Activated naive CD8-positive, alpha-beta T cell treated with anti-CD3 and anti-CD28 coated beads for 36 hours (primary cell): ENCODE measurements at regions not wholly inside any gene's neighbourhood (a gene's known extent, or its start where the extent isn't known, plus 50 kb on each side); places are given as distances from the start of the nearest gene placed in this dataset.

Experiments
- DNase-seq: peaks from one replicate; pipeline ENCODE4 v3.0.0; 2021
- H3K27ac Mint-ChIP-seq: one replicate; pipeline ENCODE4 v1.8.0; 2022; ENCODE audit warnings: mild to moderate bottlenecking, moderate library complexity, mixed read lengths
- H3K27me3 Mint-ChIP-seq: one replicate; pipeline ENCODE4 v1.8.0; 2022; ENCODE audit warnings: mild to moderate bottlenecking, mixed read lengths
- H3K36me3 Mint-ChIP-seq: one replicate; pipeline ENCODE4 v1.8.0; 2021; ENCODE audit warnings: mild to moderate bottlenecking, mixed read lengths
- H3K4me1 Mint-ChIP-seq: one replicate; pipeline ENCODE4 v1.8.0; 2021; ENCODE audit warnings: mixed read lengths
- H3K4me3 Mint-ChIP-seq: one replicate; pipeline ENCODE4 v1.8.0; 2022; ENCODE audit warnings: mild to moderate bottlenecking, moderate library complexity, mixed read lengths
- H3K9me3 Mint-ChIP-seq: one replicate; pipeline ENCODE4 v1.8.0; 2022; ENCODE audit warnings: mixed read lengths

DNA sequence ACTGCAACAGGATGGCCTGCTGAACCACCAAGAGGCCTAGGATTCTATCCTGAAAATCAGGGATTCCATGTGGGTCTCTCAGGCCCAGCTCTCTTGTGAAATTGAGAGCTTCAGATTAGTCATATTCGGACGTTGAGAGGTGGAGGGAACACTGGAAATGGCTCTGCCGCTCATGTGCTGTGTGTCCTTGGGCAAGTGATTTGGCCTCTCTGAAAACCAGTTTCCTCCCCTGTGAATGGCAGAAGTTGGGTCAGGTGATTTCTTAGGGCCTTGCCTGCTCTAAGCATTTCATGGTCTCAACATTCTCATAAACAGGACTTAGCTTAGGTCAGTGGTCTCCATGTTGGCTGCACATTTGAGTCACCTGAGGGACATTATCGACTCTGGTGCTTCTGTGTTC is 470.1 kb downstream of the PREX1 start:
- Mint-ChIP-seq H3K36me3 (no peaks in the 10 kb centered on the region), H3K27me3 (peaks cover 9% of the 10 kb centered on the region), H3K4me3 (no peak overlapping the region), H3K27ac (no peak overlapping the region), H3K4me1 (no peaks in the 10 kb centered on the region), H3K9me3 (no peaks in the 10 kb centered on the region)
- no peak for DNase-seq

DNA sequence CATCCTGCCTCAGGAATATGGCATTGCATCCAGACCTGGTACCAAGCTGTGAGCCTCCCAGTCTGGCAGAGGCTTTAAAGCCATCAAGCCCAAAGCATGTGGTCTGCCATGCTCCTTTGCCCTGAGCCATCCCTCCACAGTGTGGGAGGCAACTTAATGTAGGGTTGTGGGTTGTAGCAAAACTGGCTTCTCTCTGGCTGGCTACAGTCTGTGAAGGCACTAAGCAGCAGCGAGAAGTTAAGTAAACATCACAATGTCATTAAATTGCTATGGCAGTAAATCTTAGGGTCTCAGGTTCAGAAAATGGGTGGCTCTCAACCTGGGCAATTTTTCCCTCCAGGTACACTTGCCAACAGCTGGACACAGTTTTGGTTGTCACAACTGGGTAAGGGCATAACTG is 472.9 kb downstream of the PREX1 start:
- no peaks in the 10 kb centered on the region for H3K4me1 Mint-ChIP-seq
- H3K4me3 Mint-ChIP-seq, result no peak overlapping the region
- H3K36me3 Mint-ChIP-seq, result no peaks in the 10 kb centered on the region
- H3K9me3 Mint-ChIP-seq, result no peaks in the 10 kb centered on the region
- H3K27me3 Mint-ChIP-seq, result peaks cover 5% of the 10 kb centered on the region
- no peak overlapping the region for H3K27ac Mint-ChIP-seq
- DNase-seq, result no peak

DNA sequence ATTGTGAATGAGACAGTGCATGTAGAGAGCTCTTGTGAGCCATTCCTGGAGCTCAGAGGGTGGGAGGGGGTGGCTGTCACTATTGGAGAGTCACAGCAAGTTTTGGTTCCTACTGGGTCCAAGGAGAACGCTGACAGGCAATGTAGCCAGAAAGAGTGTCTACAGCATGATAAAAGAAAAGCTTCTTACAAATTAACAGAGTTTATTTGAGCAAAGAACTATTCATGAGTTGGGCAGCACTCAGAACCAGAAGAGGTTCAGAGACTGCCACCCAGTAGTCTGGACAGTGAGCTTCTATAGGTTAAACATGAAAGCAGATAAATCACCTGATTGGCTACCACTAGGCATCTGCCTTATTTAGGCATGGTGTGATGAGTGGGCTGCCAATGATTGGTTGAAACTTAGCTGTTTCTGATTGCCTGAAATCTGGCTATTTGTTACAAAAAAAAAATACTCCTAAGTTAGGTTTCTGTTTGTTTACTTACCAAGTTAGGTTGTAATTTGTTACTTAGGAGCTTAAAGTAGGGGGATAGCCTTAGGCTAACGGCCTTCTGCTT is 473.4 kb downstream of the PREX1 start:
- Mint-ChIP-seq H3K27me3 (peaks cover 3% of the 10 kb centered on the region), H3K27ac (no peak overlapping the region), H3K36me3 (no peaks in the 10 kb centered on the region), H3K9me3 (no peaks in the 10 kb centered on the region), H3K4me1 (no peaks in the 10 kb centered on the region), H3K4me3 (no peak overlapping the region)
- no peak for DNase-seq

DNA sequence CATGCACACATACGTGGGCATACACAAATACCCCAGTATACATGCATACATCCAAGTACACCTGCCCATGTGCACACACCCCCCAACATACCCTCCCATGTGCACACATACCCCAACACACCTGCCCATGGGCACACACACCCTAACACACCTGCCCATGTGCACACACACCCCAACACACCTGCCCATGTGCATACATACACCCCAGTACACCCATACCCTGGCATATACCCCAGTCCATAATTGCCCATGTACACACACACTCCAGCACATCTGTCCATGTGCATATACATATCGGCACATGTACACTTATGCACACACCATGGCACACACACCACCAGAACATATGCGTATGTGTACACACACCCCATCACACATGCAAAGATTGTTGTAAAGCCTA is 475.2 kb downstream of the PREX1 start:
- peaks cover 1% of the 10 kb centered on the region for H3K9me3 Mint-ChIP-seq
- H3K4me1 Mint-ChIP-seq, result no peaks in the 10 kb centered on the region
- no peak overlapping the region for H3K4me3 Mint-ChIP-seq
- DNase-seq, result no peak
- peaks cover 13% of the 10 kb centered on the region for H3K27me3 Mint-ChIP-seq
- H3K27ac Mint-ChIP-seq, result no peak overlapping the region
- no peaks in the 10 kb centered on the region for H3K36me3 Mint-ChIP-seq

DNA sequence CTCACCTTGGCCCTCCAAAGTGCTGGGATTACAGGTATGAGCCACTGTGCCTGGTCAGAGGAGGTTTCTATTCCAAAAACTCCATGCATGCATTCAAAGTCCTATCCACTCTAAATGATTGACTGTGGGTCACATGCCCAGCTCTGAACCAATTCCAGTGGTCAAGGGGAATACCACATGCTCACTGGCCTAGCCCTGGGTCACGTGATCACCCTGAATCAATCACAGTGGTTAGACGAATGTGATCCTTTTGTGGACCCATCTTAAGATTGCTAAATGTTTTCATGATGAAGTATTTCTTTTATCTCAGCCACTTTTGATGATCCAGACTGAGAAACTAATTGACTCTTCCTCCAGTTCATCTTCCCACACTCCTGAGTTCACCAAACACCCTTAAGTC is 475.8 kb downstream of the PREX1 start:
- Mint-ChIP-seq H3K4me3 (no peak overlapping the region), H3K9me3 (peaks cover 2% of the 10 kb centered on the region), H3K27me3 (peaks cover 13% of the 10 kb centered on the region), H3K4me1 (no peaks in the 10 kb centered on the region), H3K27ac (no peak overlapping the region), H3K36me3 (no peaks in the 10 kb centered on the region)
- no peak for DNase-seq

DNA sequence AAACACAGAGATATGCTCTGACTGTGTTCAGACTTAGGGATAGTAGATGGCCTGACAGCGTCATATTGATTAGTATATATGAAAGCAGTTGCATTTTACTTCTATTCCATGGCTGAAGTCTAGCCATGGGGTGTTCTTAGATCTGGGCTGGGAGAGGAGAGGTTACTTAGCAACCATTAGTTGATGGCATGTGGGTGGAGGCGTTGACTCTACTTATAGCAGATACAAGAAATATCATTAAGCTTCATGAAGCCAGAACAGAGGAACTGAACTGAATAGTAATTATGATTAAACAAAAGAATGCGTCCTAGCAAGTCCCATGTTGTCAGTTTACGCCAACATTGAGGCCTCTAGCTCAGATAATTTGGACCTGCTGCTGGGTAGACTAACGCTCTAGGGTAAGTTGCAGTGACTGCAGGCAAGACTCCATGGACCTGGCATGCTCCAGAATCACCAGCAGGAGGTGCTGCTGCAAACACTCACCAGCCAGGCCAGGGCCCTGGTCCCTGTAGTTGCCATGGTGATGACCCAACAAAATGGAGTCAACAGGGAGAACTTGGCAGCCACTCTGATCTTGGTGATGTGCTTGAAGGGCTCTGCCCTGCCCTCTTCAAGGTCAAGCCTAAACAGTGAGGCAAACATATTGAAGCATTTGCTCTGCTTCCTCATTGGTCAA is 477.3 kb downstream of the PREX1 start:
- no peak overlapping the region for H3K27ac Mint-ChIP-seq
- H3K9me3 Mint-ChIP-seq, result peaks cover 2% of the 10 kb centered on the region
- no peaks in the 10 kb centered on the region for H3K36me3 Mint-ChIP-seq
- no peak overlapping the region for H3K4me3 Mint-ChIP-seq
- DNase-seq, result no peak
- H3K4me1 Mint-ChIP-seq, result no peaks in the 10 kb centered on the region
- peaks cover 13% of the 10 kb centered on the region for H3K27me3 Mint-ChIP-seq

DNA sequence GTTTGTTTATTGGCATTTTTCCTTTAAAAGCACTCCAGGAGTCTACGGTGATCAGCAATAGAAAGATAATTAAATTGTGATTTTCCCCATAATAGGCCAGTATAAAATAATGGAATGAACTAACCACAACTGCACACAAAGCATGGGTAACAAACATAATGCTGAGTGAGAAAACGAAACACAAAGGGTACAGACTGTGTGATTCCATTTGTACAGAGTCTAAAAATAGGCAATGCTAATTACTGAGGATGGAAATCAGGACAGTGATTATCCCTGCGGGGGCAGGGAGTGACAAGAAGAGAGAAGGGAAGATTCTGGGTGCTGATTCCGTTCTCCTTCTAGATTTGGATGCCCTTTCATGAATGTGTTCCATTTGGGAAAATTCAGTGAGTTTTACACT is 478.1 kb downstream of the PREX1 start:
- Mint-ChIP-seq H3K27me3 (peaks cover 13% of the 10 kb centered on the region), H3K36me3 (no peaks in the 10 kb centered on the region), H3K4me3 (no peak overlapping the region), H3K27ac (no peak overlapping the region), H3K4me1 (no peaks in the 10 kb centered on the region), H3K9me3 (peaks cover 2% of the 10 kb centered on the region)
- no peak for DNase-seq

DNA sequence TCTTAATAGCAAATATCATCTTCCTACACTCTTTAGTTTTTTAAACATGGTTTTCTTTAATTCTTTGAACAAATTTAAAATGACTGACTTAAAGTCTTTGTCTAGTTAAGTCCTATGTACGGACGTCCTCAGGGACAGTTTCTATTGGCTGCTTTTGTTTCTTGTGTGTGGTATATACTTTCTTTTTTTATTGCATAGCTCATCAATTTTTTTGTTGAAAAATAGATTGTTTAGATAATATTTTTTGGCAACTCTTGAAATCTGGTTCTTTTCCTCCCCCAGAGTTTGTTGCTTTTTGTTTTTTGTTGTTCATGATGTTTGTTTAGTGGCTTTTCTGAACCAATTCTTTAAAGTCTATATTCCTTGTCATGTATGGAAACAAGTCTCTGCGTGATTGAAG is 479.8 kb downstream of the PREX1 start:
- Mint-ChIP-seq H3K27me3 (peaks cover 13% of the 10 kb centered on the region), H3K4me3 (no peak overlapping the region), H3K27ac (no peak overlapping the region), H3K9me3 (peaks cover 2% of the 10 kb centered on the region), H3K4me1 (no peaks in the 10 kb centered on the region), H3K36me3 (no peaks in the 10 kb centered on the region)
- no peak for DNase-seq

DNA sequence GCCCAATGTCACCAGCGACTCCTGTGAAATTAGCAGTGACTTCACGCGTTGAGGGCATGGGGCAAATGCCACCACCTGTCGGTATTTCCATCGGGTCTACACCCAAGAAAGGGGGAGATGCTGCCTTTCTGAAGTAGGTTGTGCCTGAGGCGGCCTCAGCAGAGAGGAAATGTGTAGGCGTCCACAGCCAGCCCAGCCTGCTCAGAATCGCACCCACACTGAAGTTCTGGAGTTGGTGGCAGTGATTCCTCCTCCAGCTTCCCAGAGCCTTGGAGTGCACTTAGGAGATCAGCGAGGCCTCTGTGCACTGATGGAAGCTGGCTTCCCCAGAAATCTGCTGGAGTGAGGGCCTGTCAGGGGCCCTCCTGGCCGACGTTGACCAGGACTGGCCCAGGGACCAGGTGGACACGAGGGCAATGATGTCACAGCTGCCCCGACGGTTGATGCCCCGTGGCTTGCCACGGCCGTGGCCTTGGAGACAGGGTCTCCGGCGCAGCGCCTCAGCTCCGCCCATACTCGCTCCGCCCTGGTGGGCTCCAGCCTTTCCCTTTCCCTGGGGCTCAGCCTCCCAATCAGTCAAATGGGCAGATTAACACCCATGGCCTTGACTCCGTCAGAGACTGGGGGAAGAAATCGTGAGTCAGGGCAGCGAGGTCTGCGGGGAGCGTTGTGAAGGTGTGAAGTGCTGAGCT is 484.8 kb downstream of the PREX1 start:
- no peak overlapping the region for H3K4me3 Mint-ChIP-seq
- H3K9me3 Mint-ChIP-seq, result peaks cover 2% of the 10 kb centered on the region
- H3K36me3 Mint-ChIP-seq, result no peaks in the 10 kb centered on the region
- peaks cover 16% of the 10 kb centered on the region for H3K27me3 Mint-ChIP-seq
- H3K27ac Mint-ChIP-seq, result no peak overlapping the region
- DNase-seq, result no peak
- no peaks in the 10 kb centered on the region for H3K4me1 Mint-ChIP-seq

DNA sequence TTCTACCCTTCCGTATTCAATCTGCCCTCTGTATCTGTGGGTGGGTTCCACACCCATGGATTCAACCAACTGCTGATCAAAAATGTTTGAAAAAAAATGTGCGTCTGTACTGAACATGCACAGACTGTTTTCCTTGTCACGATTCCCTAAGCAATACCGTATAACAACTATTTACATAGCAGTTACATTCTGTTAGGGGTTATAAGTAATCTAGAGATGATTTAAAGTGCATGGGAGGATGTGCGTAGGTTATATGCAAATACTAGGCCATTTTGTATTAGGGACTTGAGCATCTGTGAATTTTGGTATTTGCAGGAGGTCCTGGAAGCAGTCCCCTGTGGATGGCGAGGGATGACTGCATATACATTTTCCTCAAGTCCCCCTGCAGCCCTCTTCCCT is 486.9 kb downstream of the PREX1 start:
- Mint-ChIP-seq H3K9me3 (peaks cover 1% of the 10 kb centered on the region), H3K27ac (no peak overlapping the region), H3K4me1 (no peaks in the 10 kb centered on the region), H3K36me3 (no peaks in the 10 kb centered on the region), H3K27me3 (peaks cover 29% of the 10 kb centered on the region), H3K4me3 (no peak overlapping the region)
- no peak for DNase-seq

DNA sequence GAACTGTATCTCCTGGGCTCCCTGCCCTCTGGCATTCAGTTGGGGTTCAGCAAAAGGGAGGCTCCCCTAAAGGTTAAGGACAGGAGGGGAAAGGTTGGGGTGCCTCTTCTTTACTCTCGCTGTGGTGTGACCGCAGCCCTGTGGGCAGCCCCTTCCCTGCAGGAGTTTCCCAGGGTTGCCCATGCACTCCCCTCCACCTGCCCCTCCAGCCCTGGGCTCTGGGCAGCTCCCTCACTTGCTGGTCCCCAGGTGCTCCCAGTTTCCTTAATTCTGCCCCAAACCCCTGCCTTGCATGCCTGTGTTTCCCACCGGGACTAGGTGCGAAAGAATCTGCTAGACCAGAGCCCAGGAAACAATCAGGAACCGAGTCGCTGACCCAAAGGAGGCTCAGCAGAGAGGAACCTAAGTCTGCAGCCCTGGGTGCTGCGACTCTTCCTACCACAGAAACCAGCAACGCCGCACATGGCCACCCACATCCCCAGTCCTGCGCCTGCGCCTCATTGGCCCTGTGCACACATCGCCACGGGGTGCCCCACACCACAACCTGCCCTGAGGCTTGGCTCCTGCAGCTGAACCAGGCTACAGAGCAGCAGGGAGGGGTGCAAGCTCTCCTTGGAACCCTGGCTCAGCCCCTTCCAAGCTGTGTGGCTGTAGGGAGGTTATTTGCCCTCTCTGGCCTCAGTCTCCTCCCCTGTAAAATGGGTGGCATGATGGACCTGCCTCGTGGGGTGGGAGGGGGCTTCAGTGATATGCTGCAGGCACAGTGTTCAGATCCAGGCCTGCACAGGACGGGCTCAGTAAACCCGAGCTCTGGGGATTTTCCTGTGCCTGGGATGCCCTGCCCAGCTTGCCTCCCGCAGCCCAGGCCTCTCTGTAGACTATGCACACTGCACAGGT is 487.6 kb downstream of the PREX1 start:
- peaks cover 29% of the 10 kb centered on the region for H3K27me3 Mint-ChIP-seq

DNA sequence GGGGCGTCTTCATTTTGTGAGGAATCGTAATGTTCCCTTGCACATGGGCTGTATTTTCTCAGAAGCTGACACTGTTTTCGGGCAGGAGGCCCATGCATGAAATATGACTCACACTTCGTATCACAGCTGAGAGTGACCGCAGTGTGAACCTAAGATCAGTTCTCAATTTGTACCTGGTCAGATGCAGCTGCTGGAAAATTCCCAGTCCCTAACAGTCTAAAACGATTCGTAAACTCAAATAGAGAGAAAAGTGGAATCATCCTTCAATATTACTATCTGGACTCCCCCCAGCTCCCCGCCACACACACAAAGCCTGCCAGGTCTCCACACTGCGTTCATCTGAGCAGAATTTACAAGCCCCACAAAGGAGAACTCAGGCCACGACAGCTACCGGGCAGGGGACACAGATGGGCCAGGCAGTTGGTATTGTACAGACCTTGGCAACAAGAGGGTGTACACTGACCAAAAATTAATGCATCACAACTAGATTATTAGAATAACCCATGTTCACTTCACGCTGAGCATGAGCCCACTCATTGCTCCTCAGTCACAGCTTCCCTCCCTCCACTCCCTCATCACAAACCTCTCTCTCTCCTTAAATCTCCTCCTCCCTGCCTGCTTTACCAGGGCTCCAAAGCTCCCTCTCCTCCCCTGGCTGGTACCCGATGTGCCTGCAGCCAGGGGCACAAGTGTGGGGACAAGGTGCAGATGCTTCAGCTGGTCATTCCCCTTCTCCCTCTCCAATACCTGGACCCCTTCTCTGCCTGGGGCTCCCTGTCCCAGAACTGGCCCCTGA is 488.4 kb downstream of the PREX1 start:
- H3K27me3 Mint-ChIP-seq, result peaks cover 32% of the 10 kb centered on the region
- no peak overlapping the region for H3K27ac Mint-ChIP-seq
- DNase-seq, result no peak
- H3K4me3 Mint-ChIP-seq, result no peak overlapping the region
- H3K9me3 Mint-ChIP-seq, result peaks cover 1% of the 10 kb centered on the region
- H3K4me1 Mint-ChIP-seq, result no peaks in the 10 kb centered on the region
- H3K36me3 Mint-ChIP-seq, result no peaks in the 10 kb centered on the region

More for the DNA sequence above, 487.6 kb downstream of the PREX1 start:
- peaks cover 1% of the 10 kb centered on the region for H3K9me3 Mint-ChIP-seq
- no peak overlapping the region for H3K4me3 Mint-ChIP-seq
- no peak for DNase-seq
- H3K4me1 Mint-ChIP-seq, result no peaks in the 10 kb centered on the region
- no peak overlapping the region for H3K27ac Mint-ChIP-seq
- H3K36me3 Mint-ChIP-seq, result no peaks in the 10 kb centered on the region

DNA sequence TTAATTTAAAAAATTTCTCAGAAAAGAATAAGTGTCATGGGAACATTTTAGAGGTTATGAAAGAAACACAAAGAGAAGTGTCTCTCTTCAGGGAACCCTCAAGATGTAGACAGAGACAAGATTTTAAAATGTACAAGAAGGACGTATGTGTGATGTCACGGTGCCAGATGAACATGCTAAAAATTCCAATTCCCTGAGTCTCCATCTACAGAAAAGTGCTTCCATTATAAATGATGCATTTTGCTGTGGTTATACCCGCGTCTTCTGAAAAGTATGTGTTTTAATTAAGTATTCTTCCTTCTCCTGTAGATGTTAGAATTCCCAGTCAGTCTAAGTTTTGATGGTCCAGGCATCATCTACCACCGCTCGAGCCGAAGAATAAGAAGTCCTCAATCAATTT is 489.1 kb downstream of the PREX1 start:
- peaks cover 37% of the 10 kb centered on the region for H3K27me3 Mint-ChIP-seq

DNA sequence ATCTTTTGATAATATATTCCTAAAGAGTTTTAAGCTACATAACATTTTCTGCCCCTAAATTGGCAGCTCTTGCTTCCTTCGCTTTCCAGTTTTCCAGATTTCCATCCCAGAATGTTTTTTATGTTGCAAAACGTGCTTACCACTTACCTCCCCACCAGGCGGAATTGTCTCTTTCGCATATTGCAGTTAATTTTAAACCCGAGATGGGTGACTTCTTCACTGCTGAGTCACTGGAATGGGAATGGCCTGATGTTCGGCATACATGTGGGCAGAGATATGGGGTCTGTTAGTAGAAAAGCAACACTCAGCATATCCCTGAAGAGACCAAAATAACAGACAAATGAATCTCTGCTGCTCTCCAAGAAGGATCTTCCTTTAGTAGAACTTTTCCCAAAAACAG is 491.2 kb downstream of the PREX1 start:
- Mint-ChIP-seq H3K4me3 (no peak overlapping the region), H3K9me3 (peaks cover 1% of the 10 kb centered on the region), H3K4me1 (no peaks in the 10 kb centered on the region), H3K36me3 (no peaks in the 10 kb centered on the region), H3K27ac (no peak overlapping the region), H3K27me3 (peaks cover 29% of the 10 kb centered on the region)
- no peak for DNase-seq

More for the DNA sequence above, 489.1 kb downstream of the PREX1 start:
- H3K9me3 Mint-ChIP-seq, result peaks cover 1% of the 10 kb centered on the region
- no peaks in the 10 kb centered on the region for H3K4me1 Mint-ChIP-seq
- DNase-seq, result no peak
- no peak overlapping the region for H3K27ac Mint-ChIP-seq
- no peak overlapping the region for H3K4me3 Mint-ChIP-seq
- H3K36me3 Mint-ChIP-seq, result no peaks in the 10 kb centered on the region
